IMR-90 (cell line): ENCODE measurements at regions not wholly inside any gene's neighbourhood (a gene's known extent, or its start where the extent isn't known, plus 50 kb on each side); places are given as distances from the start of the nearest gene placed in this dataset.

Source experiments
- ATAC-seq: fragments of 200-7000 bp; cut with Tn5 transposase; 2 replicates; pipeline ENCODE4 v1.9.1; 2020; ENCODE audit warnings: low read depth, mild to moderate bottlenecking, moderate library complexity
- BruUV-seq: library from RNA; stranded (reverse); fragments of 400-500 nt; replicated peaks from 2 replicates; lab custom pipeline; 2021; lab: Mats Ljungman, UMichigan
- CTCF ChIA-PET: fragments of 300-600 bp; formaldehyde crosslinking; extraction: SDS; loops from one replicate; lab custom pipeline; 2021; ENCODE audit warnings: antibody characterized with exemption; lab: Yijun Ruan, JAX
- POLR2A ChIA-PET: fragments of 300-600 bp; sonication (Branson Sonifier 250); formaldehyde crosslinking; loops from one replicate; lab custom pipeline; 2022; ENCODE audit warnings: antibody characterized with exemption; ENCODE audit not compliant: unreplicated experiment; lab: Charles Lee
- DNase-seq: peaks from one replicate; pipeline ENCODE4 v3.0.0; 2013
- H2AFZ ChIP-seq: replicated peaks from 2 replicates; pipeline ENCODE3; 2013; ENCODE audit warnings: low read length, mild to moderate bottlenecking; ENCODE audit not compliant: poor library complexity
- H2AK5ac ChIP-seq: 2 replicates; pipeline ENCODE4 v1.6.1; 2013; ENCODE audit warnings: low read depth, low read length, inconsistent platforms
- H2AK9ac ChIP-seq: replicated peaks from 2 replicates; pipeline ENCODE3; 2013; ENCODE audit warnings: mild to moderate bottlenecking, low read depth, low read length, moderate library complexity; ENCODE audit not compliant: poor library complexity
- H2BK120ac ChIP-seq: 2 replicates; pipeline ENCODE4 v1.6.1; 2013; ENCODE audit warnings: low read depth, low read length, inconsistent platforms
- H2BK15ac ChIP-seq: 3 replicates; pipeline ENCODE4 v1.6.1; 2013; ENCODE audit warnings: low read depth, low read length, inconsistent platforms
- H2BK20ac ChIP-seq: 2 replicates; pipeline ENCODE4 v1.6.1; 2013; ENCODE audit warnings: low read depth, mild to moderate bottlenecking, inconsistent platforms, low read length, moderate library complexity
- H2BK5ac ChIP-seq: 2 replicates; pipeline ENCODE4 v1.6.1; 2013; ENCODE audit warnings: mild to moderate bottlenecking, low read depth, low read length, inconsistent platforms; ENCODE audit not compliant: poor library complexity, severe bottlenecking
- H3K14ac ChIP-seq: replicated peaks from 2 replicates; pipeline ENCODE4 v1.6.1; 2013; ENCODE audit warnings: low read depth, low read length, inconsistent platforms
- H3K18ac ChIP-seq: 2 replicates; pipeline ENCODE4 v1.6.1; 2013; ENCODE audit warnings: low read depth, low read length, control low read depth
- H3K23ac ChIP-seq: 2 replicates; pipeline ENCODE4 v1.6.1; 2013; ENCODE audit warnings: low read depth, low read length, inconsistent platforms
- H3K27ac ChIP-seq: 2 replicates; pipeline ENCODE4 v1.5.1; 2013; ENCODE audit warnings: mild to moderate bottlenecking, control low read depth, low read length; ENCODE audit not compliant: insufficient read depth
- H3K27me3 ChIP-seq: 2 replicates; pipeline ENCODE4 v1.6.1; 2013; ENCODE audit warnings: low read length; ENCODE audit not compliant: control insufficient read depth, insufficient read depth
- H3K36me3 ChIP-seq: 2 replicates; pipeline ENCODE4 v1.6.1; 2013; ENCODE audit warnings: low read length, mixed read lengths; ENCODE audit not compliant: control insufficient read depth, insufficient read depth
- H3K4ac ChIP-seq: 2 replicates; pipeline ENCODE4 v1.6.1; 2013; ENCODE audit warnings: low read depth, low read length, inconsistent platforms
- H3K4me1 ChIP-seq: 2 replicates; pipeline ENCODE4 v1.6.1; 2013; ENCODE audit warnings: low read length, mixed read lengths; ENCODE audit not compliant: control insufficient read depth, insufficient read depth
- H3K4me2 ChIP-seq: 2 replicates; pipeline ENCODE4 v1.6.1; 2013; ENCODE audit warnings: low read depth, mild to moderate bottlenecking, control low read depth, low read length, moderate library complexity
- H3K4me3 ChIP-seq: 2 replicates; pipeline ENCODE4 v1.5.1; 2013; ENCODE audit warnings: low read depth, mild to moderate bottlenecking, control low read depth, low read length, moderate library complexity; ENCODE audit not compliant: insufficient read depth
- H3K56ac ChIP-seq: 2 replicates; pipeline ENCODE4 v1.6.1; 2013; ENCODE audit warnings: low read length, inconsistent platforms; ENCODE audit not compliant: insufficient read depth; ENCODE audit errors: extremely low read depth
- H3K79me1 ChIP-seq, 2 experiments: 2 replicates each; pipeline ENCODE4 v1.6.1; 2013; ENCODE audit warnings: low read length in 2 of 2, inconsistent platforms in 1 of 2, low read depth in 1 of 2
- H3K9ac ChIP-seq: 2 replicates; pipeline ENCODE4 v1.6.1; 2013; ENCODE audit warnings: low read depth, low read length, control low read depth
- H3K9me1 ChIP-seq: 2 replicates; pipeline ENCODE4 v1.6.1; 2013; ENCODE audit warnings: low read length, inconsistent platforms; ENCODE audit not compliant: insufficient read depth
- H3K9me3 ChIP-seq: 2 replicates; pipeline ENCODE4 v1.6.1; 2013; ENCODE audit warnings: low read length; ENCODE audit not compliant: control insufficient read depth, insufficient read depth
- H4K20me1 ChIP-seq: 2 replicates; pipeline ENCODE4 v1.6.1; 2013; ENCODE audit warnings: low read length, inconsistent platforms; ENCODE audit not compliant: insufficient read depth
- H4K5ac ChIP-seq: 2 replicates; pipeline ENCODE4 v1.6.1; 2013; ENCODE audit warnings: mild to moderate bottlenecking, low read depth, low read length, control low read depth
- H4K8ac ChIP-seq, 2 experiments: 2 replicates each; pipeline ENCODE4 v1.6.1; 2013; ENCODE audit warnings: low read depth in 2 of 2, low read length in 2 of 2, control low read depth in 1 of 2, inconsistent platforms in 1 of 2
- H4K91ac ChIP-seq: 2 replicates; pipeline ENCODE4 v1.6.1; 2013; ENCODE audit warnings: low read depth, low read length, inconsistent platforms; ENCODE audit not compliant: insufficient read depth
- BHLHE40 ChIP-seq: fragments of 150-350 bp; IDR thresholded peaks from 2 replicates; pipeline ENCODE4 v1.6.1; 2016; ENCODE audit warnings: mild to moderate bottlenecking, low read depth, low read length
- CEBPB ChIP-seq: IDR thresholded peaks from 2 replicates; pipeline ENCODE4 v1.6.1; 2012; ENCODE audit warnings: low read depth, low read length, improper control_type of control experiment
- CHD1 ChIP-seq: IDR thresholded peaks from 2 replicates; pipeline ENCODE4 v1.6.1; 2012; ENCODE audit warnings: low read depth, low read length, improper control_type of control experiment
- CTCF ChIP-seq: conservative IDR thresholded peaks from 2 replicates; pipeline ENCODE4 v1.5.1; 2012; ENCODE audit warnings: mild to moderate bottlenecking, low read depth, low read length, improper control_type of control experiment
- ELK1 ChIP-seq: fragments of 150-350 bp; IDR thresholded peaks from 2 replicates; pipeline ENCODE4 v1.6.1; 2016; ENCODE audit warnings: low read depth, mild to moderate bottlenecking, low read length, moderate library complexity, borderline replicate concordance
- FOS ChIP-seq: fragments of 150-350 bp; IDR thresholded peaks from 2 replicates; pipeline ENCODE4 v1.6.1; 2016; ENCODE audit warnings: low read depth, low read length
- MAFK ChIP-seq: IDR thresholded peaks from 2 replicates; pipeline ENCODE4 v1.6.1; 2012; ENCODE audit warnings: low read depth, low read length, improper control_type of control experiment
- MAZ ChIP-seq: IDR thresholded peaks from 2 replicates; pipeline ENCODE4 v1.6.1; 2012; ENCODE audit warnings: low read depth, mild to moderate bottlenecking, low read length, improper control_type of control experiment, moderate library complexity, borderline replicate concordance
- MXI1 ChIP-seq: IDR thresholded peaks from 2 replicates; pipeline ENCODE4 v1.6.1; 2012; ENCODE audit warnings: low read depth, mild to moderate bottlenecking, low read length, moderate library complexity, borderline replicate concordance
- POLR2A ChIP-seq: IDR thresholded peaks from 2 replicates; pipeline ENCODE4 v1.6.1; 2012; ENCODE audit warnings: mild to moderate bottlenecking, low read depth, low read length
- WGBS, 2 experiments: methylation state at CpG; one replicate each; pipeline versions ENCODE4 v1.1.5 to v1.1.7; 2013; ENCODE audit warnings: missing lambda C conversion rate in 2 of 2; ENCODE audit not compliant: insufficient read length in 1 of 2; ENCODE audit errors: extremely low coverage in 2 of 2; 5-methylcytosine and 5-hydroxymethylcytosine counted together
- dilution Hi-C: fragments of 300-500 bp; cut with HindIII; formaldehyde crosslinking; loops from one replicate; pipeline ENCODE4 v1.14.3; 2018; ENCODE audit warnings: low sequenced_read_pairs; ENCODE audit not compliant: unreplicated experiment
- in situ Hi-C: fragments of 300-500 bp; cut with MboI; formaldehyde crosslinking; loops from 3 replicates; pipeline ENCODE4 v1.14.3; 2019; ENCODE audit warnings: low sequenced_read_pairs, inconsistent platforms, mixed read lengths
- intact Hi-C: fragments of 100-400 bp; cut with micrococcal nuclease; formaldehyde crosslinking; loops from 2 replicates; pipeline ENCODE4 v1.10.0; 2022

GRCh38 chr5:3489239-3489843, 106.3 kb upstream of the IRX1 start:
- WGBS, 2 experiments: 100% methylated on average over 1 of the region's 21 CpGs; no CpG with 5 or more reads in 1 of the 2 experiments
- ATAC-seq: no peak

More at GRCh38 chr5:3489239-3489843, 106.3 kb upstream of the IRX1 start:
- Histone ChIP-seq H3K27me3 (no peaks in the 10 kb centered on the region), H3K79me1 (no peaks in the 10 kb centered on the region), H3K36me3 (no peaks in the 10 kb centered on the region), H3K4me3 (no peak overlapping the region), H3K56ac (no peak overlapping the region), H4K91ac (no peak overlapping the region), H3K4ac (no peak overlapping the region), H2AFZ (no peak overlapping the region), H3K9me1 (no peaks in the 10 kb centered on the region), H3K9ac (no peak overlapping the region), H2AK5ac (no peak overlapping the region), H2AK9ac (no peak overlapping the region), H2BK120ac (no peak overlapping the region), H3K4me1 (no peaks in the 10 kb centered on the region), H4K5ac (no peak overlapping the region), H3K23ac (no peak overlapping the region), H3K9me3 (peaks cover 27% of the 10 kb centered on the region), H3K18ac (no peak overlapping the region), H4K8ac (no peak overlapping the region), H3K14ac (no peak overlapping the region), H2BK15ac (no peak overlapping the region), H2BK20ac (no peak overlapping the region), H2BK5ac (no peak overlapping the region), H3K4me2 (no peak overlapping the region), H4K20me1 (no peaks in the 10 kb centered on the region), H3K27ac (no peak overlapping the region)
- in situ Hi-C loops: no loop called here
- dilution Hi-C loops: no loop called here
- intact Hi-C loops: no loop called here
- BruUV-seq: no TSS peak
- no peak for DNase-seq
- TF ChIP-seq CEBPB (no peak), FOS (no peak), MAZ (no peak), BHLHE40 (no peak), MAFK (no peak), CTCF (no peak), POLR2A (no peak), CHD1 (no peak), MXI1 (no peak), ELK1 (no peak)
- CTCF ChIA-PET: no interaction called here
- POLR2A ChIA-PET: no interaction called here
